Adrenal gland (tissue), 9 donors: ENCODE measurements at regions not wholly inside any gene's neighbourhood (a gene's known extent, or its start where the extent isn't known, plus 50 kb on each side); places are given as distances from the start of the nearest gene placed in this dataset.

Experiments
- DNase-seq, 7 donors: peaks; one replicate each; pipeline ENCODE4 v3.0.0-alpha.2; 2019 to 2020
- H3K27ac ChIP-seq, 5 donors: fragments of 200-600 bp; sonication (generic) in 4 of 5; 1 replicate in 3 of 5; 2 replicates in 2 of 5; pipeline versions ENCODE4 v1.5.1 to v1.8.0; 2016 to 2020; ENCODE audit warnings: mild to moderate bottlenecking in 1 of 5
- H3K27me3 ChIP-seq: fragments of 200-600 bp; 2 replicates; pipeline ENCODE4 v1.8.0; 2021
- H3K36me3 ChIP-seq, 2 donors: fragments of 200-600 bp; replicated peaks in 1 of 2; 1 replicate in 1 of 2; 2 replicates in 1 of 2; pipeline versions ENCODE4 v1.5.1 to v1.8.0; 2018 to 2022
- H3K4me1 ChIP-seq, 2 donors: fragments of 200-600 bp; replicated peaks in 1 of 2; 1 replicate in 1 of 2; 2 replicates in 1 of 2; pipeline versions ENCODE4 v1.5.1 to v1.8.0; 2018 to 2021
- H3K4me3 ChIP-seq, 4 donors: fragments of 200-600 bp; sonication (generic) in 3 of 4; one replicate each; pipeline ENCODE4 v1.5.1; 2016 to 2018
- H3K9me3 ChIP-seq, 3 donors: fragments of 200-600 bp; sonication (generic) in 1 of 3; replicated peaks in 1 of 3; 1 replicate in 2 of 3; 2 replicates in 1 of 3; pipeline versions ENCODE4 v1.5.1 to v1.8.0; 2016 to 2021
- POLR2A ChIP-seq, 2 donors: fragments of 450-650 bp; IDR thresholded peaks; one replicate each; pipeline ENCODE4 v1.6.1; 2017; ENCODE audit warnings: antibody characterized with exemption in 2 of 2, mild to moderate bottlenecking in 2 of 2, moderate library complexity in 1 of 2
- WGBS, 4 donors: extraction: QIAGEN DNeasy Blood & Tissue Kit in 2 of 4; methylation state at CpG; one replicate each; pipeline versions ENCODE4 v1.1.5 to v1.1.7; 2013 to 2017; 5-methylcytosine and 5-hydroxymethylcytosine counted together
- intact Hi-C, 2 donors: fragments of 100-400 bp; cut with DNase I; formaldehyde crosslinking; loops; one replicate each; pipeline versions ENCODE4 v1.14.1 to v1.15.0; 2022 to 2023
- TF ChIP-seq, protein P1 (sequence below), 6 experiments: fragments of 450-650 bp in 4 of 6; fragments of 200-600 bp in 2 of 6; sonication (generic) in 1 of 6; IDR thresholded peaks; 1 replicate in 5 of 6; 2 replicates in 1 of 6; pipeline versions ENCODE4 v1.5.1 to v1.8.0; 2016 to 2021; ENCODE audit warnings: antibody characterized with exemption in 6 of 6, mild to moderate bottlenecking in 2 of 6, moderate library complexity in 1 of 6
- donor health status: healthy with polysubstance abuse.
- donor health status: Bipolar disorder and iron deficiency.
- donor health status: DM: yes; HTN: yes; CAD: no.
- donor health status: DM: no; HTN: no; CAD: no.
- donor health status: DM: no; HTN: no; CAD: no.

- WGBS, 4 donors, result 81 to 92% (median 87%) methylated on average over 3 to 4 of the region's 4 CpGs
- no peaks in the 10 kb centered on the region for H3K4me1 ChIP-seq
- H3K36me3 ChIP-seq, result no peaks in the 10 kb centered on the region
- intact Hi-C loops, result no loop called here
- H3K4me3 ChIP-seq, result no peak overlapping the region
- DNase-seq, result no peak
- no peaks in the 10 kb centered on the region for H3K27me3 ChIP-seq
- no peak for TF ChIP-seq POLR2A (IDR thresholded peaks at IDR 0.05)
- TF ChIP-seq, protein P1, sequence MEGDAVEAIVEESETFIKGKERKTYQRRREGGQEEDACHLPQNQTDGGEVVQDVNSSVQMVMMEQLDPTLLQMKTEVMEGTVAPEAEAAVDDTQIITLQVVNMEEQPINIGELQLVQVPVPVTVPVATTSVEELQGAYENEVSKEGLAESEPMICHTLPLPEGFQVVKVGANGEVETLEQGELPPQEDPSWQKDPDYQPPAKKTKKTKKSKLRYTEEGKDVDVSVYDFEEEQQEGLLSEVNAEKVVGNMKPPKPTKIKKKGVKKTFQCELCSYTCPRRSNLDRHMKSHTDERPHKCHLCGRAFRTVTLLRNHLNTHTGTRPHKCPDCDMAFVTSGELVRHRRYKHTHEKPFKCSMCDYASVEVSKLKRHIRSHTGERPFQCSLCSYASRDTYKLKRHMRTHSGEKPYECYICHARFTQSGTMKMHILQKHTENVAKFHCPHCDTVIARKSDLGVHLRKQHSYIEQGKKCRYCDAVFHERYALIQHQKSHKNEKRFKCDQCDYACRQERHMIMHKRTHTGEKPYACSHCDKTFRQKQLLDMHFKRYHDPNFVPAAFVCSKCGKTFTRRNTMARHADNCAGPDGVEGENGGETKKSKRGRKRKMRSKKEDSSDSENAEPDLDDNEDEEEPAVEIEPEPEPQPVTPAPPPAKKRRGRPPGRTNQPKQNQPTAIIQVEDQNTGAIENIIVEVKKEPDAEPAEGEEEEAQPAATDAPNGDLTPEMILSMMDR (IDR thresholded peaks at IDR 0.05), result no peak
- H3K27ac ChIP-seq, result no peak overlapping the region
- no peaks in the 10 kb centered on the region for H3K9me3 ChIP-seq
These were observed 111.3 kb upstream of the ALDH1B1 start for GRCh38 chr9:38281196-38281595.

- no peak for DNase-seq
- 65 to 70% (median 66%) methylated on average over 5 to 6 of the region's 6 CpGs for WGBS, 4 donors
- TF ChIP-seq, protein P1 (IDR thresholded peaks at IDR 0.05), result no peak
- no peak for TF ChIP-seq POLR2A (IDR thresholded peaks at IDR 0.05)
- no peaks in the 10 kb centered on the region for H3K27me3 ChIP-seq
- H3K4me3 ChIP-seq, result no peak overlapping the region
- no peak overlapping the region for H3K27ac ChIP-seq
- intact Hi-C loops, result no loop called here
- H3K4me1 ChIP-seq, result no peaks in the 10 kb centered on the region
- no peaks in the 10 kb centered on the region for H3K36me3 ChIP-seq
- H3K9me3 ChIP-seq, result no peaks in the 10 kb centered on the region
These were observed 112.2 kb upstream of the ALDH1B1 start for GRCh38 chr9:38280251-38280800.

- no peak for DNase-seq
- WGBS, 4 donors, result 70 to 88% (median 73%) methylated on average over 7 of the region's 7 CpGs
- H3K36me3 ChIP-seq, result no peaks in the 10 kb centered on the region
- no peaks in the 10 kb centered on the region for H3K4me1 ChIP-seq
- no peaks in the 10 kb centered on the region for H3K27me3 ChIP-seq
- intact Hi-C loops, result no loop called here
- TF ChIP-seq, protein P1 (IDR thresholded peaks at IDR 0.05), result no peak
- no peak for TF ChIP-seq POLR2A (IDR thresholded peaks at IDR 0.05)
- H3K27ac ChIP-seq, result no peak overlapping the region
- no peaks in the 10 kb centered on the region for H3K9me3 ChIP-seq
- H3K4me3 ChIP-seq, result no peak overlapping the region
These were observed 113.4 kb upstream of the ALDH1B1 start for GRCh38 chr9:38278931-38279679.

GRCh38 chr9:38278457-38278856, 114.0 kb upstream of the ALDH1B1 start:
- Histone ChIP-seq H3K9me3 (no peaks in the 10 kb centered on the region), H3K4me1 (no peaks in the 10 kb centered on the region), H3K27ac (no peak overlapping the region), H3K4me3 (no peak overlapping the region), H3K36me3 (no peaks in the 10 kb centered on the region), H3K27me3 (no peaks in the 10 kb centered on the region)
- intact Hi-C loops, result no loop called here
- 63 to 74% (median 69%) methylated on average over 4 of the region's 4 CpGs for WGBS, 4 donors
- no peak for DNase-seq
- TF ChIP-seq POLR2A (IDR thresholded peaks at IDR 0.05), result no peak
- TF ChIP-seq, protein P1 (IDR thresholded peaks at IDR 0.05), result no peak
